ENCODE measurements at regions not wholly inside any gene's neighbourhood (a gene's known extent, or its start where the extent isn't known, plus 50 kb on each side); places are given as distances from the start of the nearest gene placed in this dataset.

DNA sequence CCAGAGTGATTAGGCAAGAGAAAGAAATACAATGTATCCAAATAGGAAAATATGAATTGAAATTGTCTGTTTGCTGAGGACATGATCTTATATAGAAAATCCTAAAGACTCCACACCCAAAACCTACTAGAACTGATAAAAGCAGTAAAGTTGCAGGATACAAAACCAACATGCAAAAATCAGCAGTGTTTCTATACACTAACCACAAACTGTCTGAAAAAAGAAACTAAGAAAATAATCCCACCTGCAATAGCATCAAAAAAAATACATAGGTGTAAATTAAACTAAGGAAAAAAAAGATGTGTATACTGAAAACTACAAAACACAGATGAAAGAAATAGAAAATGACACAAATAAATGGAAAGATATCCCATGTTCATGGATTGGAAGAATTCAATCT is 203.6 kb upstream of the SETMAR start:
- TF ChIP-seq, protein P1, sequence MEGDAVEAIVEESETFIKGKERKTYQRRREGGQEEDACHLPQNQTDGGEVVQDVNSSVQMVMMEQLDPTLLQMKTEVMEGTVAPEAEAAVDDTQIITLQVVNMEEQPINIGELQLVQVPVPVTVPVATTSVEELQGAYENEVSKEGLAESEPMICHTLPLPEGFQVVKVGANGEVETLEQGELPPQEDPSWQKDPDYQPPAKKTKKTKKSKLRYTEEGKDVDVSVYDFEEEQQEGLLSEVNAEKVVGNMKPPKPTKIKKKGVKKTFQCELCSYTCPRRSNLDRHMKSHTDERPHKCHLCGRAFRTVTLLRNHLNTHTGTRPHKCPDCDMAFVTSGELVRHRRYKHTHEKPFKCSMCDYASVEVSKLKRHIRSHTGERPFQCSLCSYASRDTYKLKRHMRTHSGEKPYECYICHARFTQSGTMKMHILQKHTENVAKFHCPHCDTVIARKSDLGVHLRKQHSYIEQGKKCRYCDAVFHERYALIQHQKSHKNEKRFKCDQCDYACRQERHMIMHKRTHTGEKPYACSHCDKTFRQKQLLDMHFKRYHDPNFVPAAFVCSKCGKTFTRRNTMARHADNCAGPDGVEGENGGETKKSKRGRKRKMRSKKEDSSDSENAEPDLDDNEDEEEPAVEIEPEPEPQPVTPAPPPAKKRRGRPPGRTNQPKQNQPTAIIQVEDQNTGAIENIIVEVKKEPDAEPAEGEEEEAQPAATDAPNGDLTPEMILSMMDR (IDR thresholded peaks at IDR 0.05): no peak
- no peak for TF ChIP-seq POLR2A (IDR thresholded peaks at IDR 0.05)

All from esophagus squamous epithelium (tissue), 4 donors.